Skin epidermis (tissue), 12 donors: ENCODE measurements at regions not wholly inside any gene's neighbourhood (a gene's known extent, or its start where the extent isn't known, plus 50 kb on each side); places are given as distances from the start of the nearest gene placed in this dataset.
"Not testable (repeated sequence)": the region's sequence is repeated elsewhere in the genome, so short reads cannot be mapped to it uniquely, and the experiment has no call there.

Experiments
- H3K27ac ChIP-seq, 21 experiments: fragments of 200-600 bp; sonication (generic) in 11 of 21; one replicate each; pipeline ENCODE4 v1.5.0; 2020; ENCODE audit warnings: mild to moderate bottlenecking in 3 of 21, inconsistent platforms in 2 of 21, moderate library complexity in 2 of 21
- H3K4me3 ChIP-seq, 7 experiments: fragments of 200-600 bp; sonication (generic) in 2 of 7; one replicate each; pipeline ENCODE4 v1.5.0; 2020; ENCODE audit warnings: inconsistent platforms in 2 of 7, mild to moderate bottlenecking in 2 of 7, moderate library complexity in 1 of 7

DNA sequence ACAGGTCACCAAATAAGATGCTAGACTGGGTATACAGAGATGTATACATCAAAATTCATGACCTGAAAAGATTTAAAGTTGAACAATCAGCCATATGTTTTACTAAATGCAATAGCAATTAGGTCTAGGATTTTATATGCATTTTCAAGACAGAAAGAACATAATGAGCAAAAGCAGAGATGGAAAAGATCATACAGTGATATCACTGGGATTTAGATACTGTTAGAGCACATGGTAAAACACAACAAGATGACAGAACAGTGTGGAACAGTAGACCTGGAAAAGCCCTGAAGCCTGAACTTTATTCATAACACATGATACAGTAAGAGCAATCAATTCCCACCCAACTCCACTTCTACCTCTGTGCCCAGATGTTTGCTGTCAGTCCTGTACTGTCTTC, 585.9 kb downstream of the PRR16 start:
- Histone ChIP-seq H3K4me3 (no peak overlapping the region), H3K27ac (no peak overlapping the region)

DNA sequence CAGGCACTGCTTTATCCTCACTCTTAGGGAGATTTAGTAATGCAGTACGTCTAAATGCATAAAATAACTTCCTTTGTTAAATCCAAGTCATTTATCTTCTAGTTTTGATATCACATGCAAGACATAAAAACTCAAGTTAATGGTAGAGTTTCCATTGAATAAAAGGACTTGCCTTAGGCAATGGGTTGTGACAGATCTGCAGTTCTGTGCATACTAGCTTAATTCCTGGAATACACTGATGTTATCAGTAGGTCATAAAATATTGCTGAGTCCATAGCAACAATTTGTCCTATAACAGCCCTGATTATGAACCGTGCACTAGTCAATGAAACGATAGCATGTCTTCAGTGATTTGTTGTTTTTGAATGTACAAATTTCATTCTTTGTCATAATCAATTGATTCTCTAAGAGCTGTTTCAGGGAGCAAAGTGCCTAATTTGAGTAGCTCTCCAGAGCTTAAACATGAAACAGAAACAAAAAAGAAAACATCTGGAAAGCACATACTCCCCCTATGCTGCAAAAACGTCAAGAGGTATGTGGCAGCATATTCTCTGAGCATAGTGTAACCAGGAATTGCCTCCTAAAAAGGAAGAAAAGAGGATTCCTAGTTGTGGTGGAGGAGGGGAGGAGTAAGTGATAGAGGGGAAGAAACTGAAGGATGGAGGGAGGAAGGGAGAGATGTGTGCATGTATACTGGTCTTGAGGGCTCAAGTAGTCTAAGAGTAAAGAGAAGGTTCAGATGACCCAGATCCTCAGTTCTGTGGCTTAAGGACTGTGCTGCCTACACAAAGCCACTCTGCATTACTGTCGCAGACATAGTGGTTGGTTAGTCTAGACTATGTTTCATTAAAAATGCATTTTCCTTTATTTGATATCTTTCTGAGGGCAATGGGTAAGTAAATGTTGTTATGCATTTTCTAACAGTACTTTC, 589.2 kb downstream of the PRR16 start:
- no peak overlapping the region for H3K27ac ChIP-seq
- H3K4me3 ChIP-seq = no peak overlapping the region

- H3K4me3 ChIP-seq = no peak overlapping the region
- no peak overlapping the region for H3K27ac ChIP-seq
Observed at GRCh38 chr5:121055586-121055985, 591.5 kb downstream of the PRR16 start.

- not testable (repeated sequence) for H3K4me3 ChIP-seq, H3K27ac ChIP-seq
Observed at GRCh38 chr5:121064241-121064640, 600.1 kb downstream of the PRR16 start.

GRCh38 chr5:121086671-121087070, 622.6 kb downstream of the PRR16 start:
- Histone ChIP-seq H3K27ac (no peak overlapping the region), H3K4me3 (no peak overlapping the region)

- Histone ChIP-seq H3K4me3 (no peak overlapping the region), H3K27ac (no peak overlapping the region)
Observed at GRCh38 chr5:121087560-121087959, 623.5 kb downstream of the PRR16 start.

GRCh38 chr5:121088341-121088740, 624.2 kb downstream of the PRR16 start:
- H3K27ac ChIP-seq = no peak overlapping the region
- H3K4me3 ChIP-seq = no peak overlapping the region

DNA sequence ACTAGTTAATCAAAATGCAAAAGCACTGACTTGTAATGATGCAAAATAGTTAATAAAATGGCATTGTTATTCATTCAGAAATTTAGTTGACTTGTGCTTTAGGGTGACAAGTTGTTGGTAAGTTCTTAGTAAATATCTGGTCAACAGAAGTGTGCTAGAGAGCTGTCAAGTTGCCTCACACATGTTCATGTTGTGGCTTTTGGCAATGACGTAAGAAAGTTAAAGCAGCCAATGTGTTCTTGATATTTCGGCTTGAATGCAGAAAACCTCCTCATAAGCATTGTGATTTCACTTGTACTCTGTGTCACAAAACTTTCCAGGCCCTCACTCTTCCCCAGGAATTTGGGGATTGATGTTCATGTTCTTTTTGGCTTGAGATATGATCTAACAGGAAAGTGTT, 626.7 kb downstream of the PRR16 start:
- no peak overlapping the region for H3K4me3 ChIP-seq
- no peak overlapping the region for H3K27ac ChIP-seq

DNA sequence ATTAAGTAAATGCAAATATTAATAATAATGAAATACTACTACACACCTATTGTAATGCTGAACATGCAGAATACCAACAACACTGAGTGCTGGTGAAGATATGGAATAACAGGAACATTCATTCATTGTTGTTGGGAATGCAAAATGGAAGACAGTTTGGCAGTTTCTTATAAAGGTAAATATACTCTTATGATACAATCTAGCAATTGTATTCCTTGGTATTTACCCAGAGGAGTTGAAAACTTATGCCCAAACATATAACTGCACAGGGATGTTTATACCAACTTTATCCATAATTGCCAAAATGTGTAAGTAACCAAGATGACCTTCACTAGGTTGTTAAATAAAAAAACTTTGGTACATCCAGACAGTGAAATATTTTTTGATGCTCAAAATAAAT, 636.8 kb downstream of the PRR16 start:
- H3K4me3 ChIP-seq = no peak overlapping the region
- H3K27ac ChIP-seq = no peak overlapping the region

GRCh38 chr5:121105921-121106320, 641.8 kb downstream of the PRR16 start:
- no peak overlapping the region for H3K4me3 ChIP-seq

GRCh38 chr5:121106721-121107690, 642.9 kb downstream of the PRR16 start:
- not testable (repeated sequence) for H3K4me3 ChIP-seq, H3K27ac ChIP-seq

More at GRCh38 chr5:121105921-121106320, 641.8 kb downstream of the PRR16 start:
- no peak overlapping the region for H3K27ac ChIP-seq

DNA sequence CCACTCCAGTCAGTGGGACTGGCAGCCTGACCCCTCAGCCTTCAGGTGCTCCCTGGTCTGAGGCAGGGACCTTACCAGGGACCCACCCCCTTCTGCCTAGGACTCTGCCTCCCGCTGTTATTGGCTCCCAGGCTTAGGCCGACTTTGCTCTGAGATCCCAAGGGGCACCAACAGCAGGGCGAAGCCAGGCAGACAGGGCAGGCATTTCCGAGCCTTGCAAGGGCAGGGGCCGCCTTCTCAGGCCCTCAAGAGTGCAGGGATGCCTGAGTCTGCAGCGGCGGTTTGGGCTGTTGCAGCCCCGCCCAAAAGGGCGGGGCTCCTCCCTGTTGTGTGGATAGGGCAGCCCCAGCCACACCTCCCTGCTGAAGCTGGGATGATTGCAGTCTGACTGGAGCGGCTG, 644.6 kb downstream of the PRR16 start:
- no peak overlapping the region for H3K27ac ChIP-seq
- no peak overlapping the region for H3K4me3 ChIP-seq

DNA sequence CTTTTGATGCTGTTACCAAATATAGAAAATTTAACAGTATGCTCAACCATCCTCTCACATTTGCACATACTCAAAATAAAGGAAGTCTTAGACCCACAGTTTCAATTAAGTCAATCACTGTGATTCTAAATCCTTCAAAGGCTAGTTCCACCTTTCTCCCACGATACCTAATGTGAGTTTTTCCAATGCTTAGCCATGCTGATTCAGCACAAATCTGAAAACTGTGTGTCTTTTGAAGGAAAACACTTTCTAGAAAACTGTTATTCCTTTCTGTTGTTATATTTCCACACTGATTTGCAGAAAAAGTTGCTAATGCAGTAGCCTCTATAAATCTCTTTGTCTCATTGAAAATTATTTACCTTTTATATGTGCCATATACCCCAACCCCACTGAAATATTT, 645.7 kb downstream of the PRR16 start:
- Histone ChIP-seq H3K27ac (no peak overlapping the region), H3K4me3 (no peak overlapping the region)

DNA sequence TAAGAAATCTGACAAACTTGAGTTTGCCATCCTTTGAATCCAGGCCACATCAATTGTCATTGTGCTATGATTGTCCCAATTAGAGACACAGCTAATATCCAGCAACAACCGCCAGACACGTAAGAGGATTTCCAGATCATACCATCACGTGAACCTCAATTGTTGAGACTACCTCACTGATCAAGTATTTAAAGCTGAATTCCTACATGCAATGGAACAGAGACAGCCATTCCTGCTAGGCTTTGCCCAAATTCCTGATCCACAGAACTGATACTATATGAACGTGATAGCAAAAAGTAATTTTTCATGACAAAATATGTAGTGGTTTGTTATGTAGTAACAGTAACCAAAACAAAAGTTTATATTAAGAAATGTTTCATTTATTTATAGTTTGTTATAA, 657.7 kb downstream of the PRR16 start:
- Histone ChIP-seq H3K4me3 (no peak overlapping the region), H3K27ac (no peak overlapping the region)

DNA sequence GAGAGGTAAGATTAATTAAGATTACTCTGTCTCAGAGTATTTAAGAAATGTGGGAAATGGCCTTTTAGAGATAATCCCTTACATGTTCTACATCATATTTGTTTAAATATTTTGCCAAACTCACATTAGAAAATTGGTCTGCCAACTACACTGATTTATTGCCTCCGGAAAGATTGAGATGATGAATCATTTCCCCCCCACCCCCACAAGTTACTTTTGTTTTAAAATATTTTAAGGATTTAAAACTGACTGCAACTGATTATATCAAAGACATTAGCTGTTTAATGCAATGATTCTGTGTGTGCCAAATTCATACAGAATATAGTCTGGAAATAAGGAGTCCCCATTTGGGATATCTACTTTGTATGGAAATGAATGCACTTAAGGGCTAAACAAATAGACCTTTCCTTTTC, 674.4 kb downstream of the PRR16 start:
- Histone ChIP-seq H3K4me3 (no peak overlapping the region), H3K27ac (no peak overlapping the region)

DNA sequence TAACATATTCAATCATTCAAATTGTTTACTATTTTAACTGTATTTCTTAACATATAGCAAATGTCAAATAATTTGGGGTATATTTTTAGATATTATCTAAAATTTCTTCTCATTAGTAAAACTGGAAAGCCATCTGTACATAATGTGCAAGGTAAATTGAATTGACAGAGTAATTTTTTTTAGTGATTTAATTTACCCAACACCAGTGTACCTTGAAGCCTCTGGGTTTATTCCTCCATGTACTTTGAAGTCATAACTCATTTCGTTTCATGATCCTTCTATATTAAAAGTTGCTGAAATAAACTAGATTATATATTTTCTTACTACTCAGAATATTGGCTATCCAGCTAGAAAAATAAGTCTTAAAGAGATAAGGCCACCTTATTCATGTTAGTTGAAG, 674.9 kb downstream of the PRR16 start:
- H3K4me3 ChIP-seq = no peak overlapping the region

GRCh38 chr5:121144764-121145163, 680.7 kb downstream of the PRR16 start:
- H3K27ac ChIP-seq = no peak overlapping the region
- H3K4me3 ChIP-seq = no peak overlapping the region

More for the DNA sequence above, 674.9 kb downstream of the PRR16 start:
- H3K27ac ChIP-seq = no peak overlapping the region

DNA sequence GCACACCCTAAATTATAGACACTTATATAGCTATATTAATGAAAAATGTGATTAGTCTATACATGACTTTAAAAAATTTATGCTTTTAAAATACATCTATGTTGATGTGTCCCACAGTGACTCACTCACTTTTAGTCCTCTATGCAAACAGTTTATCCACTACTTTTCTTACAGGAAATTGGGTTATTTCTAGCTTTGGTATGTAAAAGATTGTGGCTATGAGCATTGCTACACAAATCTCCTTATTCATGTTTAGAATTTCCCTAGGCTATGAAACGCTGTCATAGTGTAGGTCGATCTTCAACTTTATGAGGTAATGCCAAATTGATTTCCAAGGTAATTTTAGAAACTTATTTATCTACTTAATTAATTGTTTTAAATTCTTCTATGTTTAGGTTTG, 687.4 kb downstream of the PRR16 start:
- Histone ChIP-seq H3K27ac (no peak overlapping the region), H3K4me3 (no peak overlapping the region)

GRCh38 chr5:121152411-121152810, 688.3 kb downstream of the PRR16 start:
- Histone ChIP-seq H3K27ac (no peak overlapping the region), H3K4me3 (no peak overlapping the region)

GRCh38 chr5:121156565-121156964, 692.5 kb downstream of the PRR16 start:
- H3K4me3 ChIP-seq = no peak overlapping the region
- no peak overlapping the region for H3K27ac ChIP-seq

- no peak overlapping the region for H3K27ac ChIP-seq
Observed at GRCh38 chr5:121158451-121158850, 693.2 kb upstream of the FTMT start.

More at GRCh38 chr5:121158451-121158850, 693.2 kb upstream of the FTMT start:
- H3K4me3 ChIP-seq = no peak overlapping the region
